ENCODE measurements at regions not wholly inside any gene's neighbourhood (a gene's known extent, or its start where the extent isn't known, plus 50 kb on each side); places are given as distances from the start of the nearest gene placed in this dataset.
"Not testable (repeated sequence)": the region's sequence is repeated elsewhere in the genome, so short reads cannot be mapped to it uniquely, and the experiment has no call there.

GRCh38 chr21:14677639-14678179, 131.6 kb upstream of the SAMSN1 start:
- H3K4me3 ChIP-seq (ENCODE audit: insufficient read depth, low read depth, low read length, poor library complexity, severe bottlenecking), result no peak overlapping the region
- no peaks in the 10 kb centered on the region for H3K9me3 ChIP-seq (ENCODE audit: control insufficient read depth, low read length)
- DNase-seq, result no peak
- H3K27me3 ChIP-seq (replicated peaks; ENCODE audit: control insufficient read depth, insufficient read depth, low read length, poor library complexity, severe bottlenecking), result no peaks in the 10 kb centered on the region
- H3K4me1 ChIP-seq (ENCODE audit: control insufficient read depth, insufficient read depth, low read length, poor library complexity, severe bottlenecking), result peaks cover 14% of the 10 kb centered on the region
- no peak overlapping the region for H3K27ac ChIP-seq (ENCODE audit: insufficient read depth, low read length, poor library complexity, severe bottlenecking)
- H3K36me3 ChIP-seq (ENCODE audit: control insufficient read depth, insufficient read depth, low read length), result no peaks in the 10 kb centered on the region

GRCh38 chr21:14677013-14677412, 130.9 kb upstream of the SAMSN1 start:
- Histone ChIP-seq H3K9me3 (ENCODE audit: control insufficient read depth, low read length) (no peaks in the 10 kb centered on the region), H3K4me1 (ENCODE audit: control insufficient read depth, insufficient read depth, low read length, poor library complexity, severe bottlenecking) (peaks cover 14% of the 10 kb centered on the region), H3K27me3 (replicated peaks; ENCODE audit: control insufficient read depth, insufficient read depth, low read length, poor library complexity, severe bottlenecking) (no peaks in the 10 kb centered on the region), H3K4me3 (ENCODE audit: insufficient read depth, low read depth, low read length, poor library complexity, severe bottlenecking) (no peak overlapping the region), H3K27ac (ENCODE audit: insufficient read depth, low read length, poor library complexity, severe bottlenecking) (peak overlapping the region; percentile 74), H3K36me3 (ENCODE audit: control insufficient read depth, insufficient read depth, low read length) (no peaks in the 10 kb centered on the region)
- DNase-seq, result no peak

GRCh38 chr21:14675774-14676530, 129.8 kb upstream of the SAMSN1 start:
- Histone ChIP-seq H3K27me3 (replicated peaks; ENCODE audit: control insufficient read depth, insufficient read depth, low read length, poor library complexity, severe bottlenecking) (no peaks in the 10 kb centered on the region), H3K4me3 (ENCODE audit: insufficient read depth, low read depth, low read length, poor library complexity, severe bottlenecking) (peak overlapping the region; percentile 26), H3K27ac (ENCODE audit: insufficient read depth, low read length, poor library complexity, severe bottlenecking) (peak overlapping the region; percentile 74), H3K9me3 (ENCODE audit: control insufficient read depth, low read length) (no peaks in the 10 kb centered on the region), H3K4me1 (ENCODE audit: control insufficient read depth, insufficient read depth, low read length, poor library complexity, severe bottlenecking) (peaks cover 14% of the 10 kb centered on the region), H3K36me3 (ENCODE audit: control insufficient read depth, insufficient read depth, low read length) (no peaks in the 10 kb centered on the region)
- DNase-seq, result no peak

GRCh38 chr21:14673649-14674048, 127.5 kb upstream of the SAMSN1 start:
- no peaks in the 10 kb centered on the region for H3K27me3 ChIP-seq (replicated peaks; ENCODE audit: control insufficient read depth, insufficient read depth, low read length, poor library complexity, severe bottlenecking)
- no peaks in the 10 kb centered on the region for H3K36me3 ChIP-seq (ENCODE audit: control insufficient read depth, insufficient read depth, low read length)
- no peak for DNase-seq
- no peak overlapping the region for H3K4me3 ChIP-seq (ENCODE audit: insufficient read depth, low read depth, low read length, poor library complexity, severe bottlenecking)
- H3K4me1 ChIP-seq (ENCODE audit: control insufficient read depth, insufficient read depth, low read length, poor library complexity, severe bottlenecking), result peaks cover 14% of the 10 kb centered on the region
- H3K9me3 ChIP-seq (ENCODE audit: control insufficient read depth, low read length), result no peaks in the 10 kb centered on the region
- H3K27ac ChIP-seq (ENCODE audit: insufficient read depth, low read length, poor library complexity, severe bottlenecking), result no peak overlapping the region

GRCh38 chr21:14672466-14672865, 126.4 kb upstream of the SAMSN1 start:
- Histone ChIP-seq H3K27me3 (replicated peaks; ENCODE audit: control insufficient read depth, insufficient read depth, low read length, poor library complexity, severe bottlenecking) (no peaks in the 10 kb centered on the region), H3K4me1 (ENCODE audit: control insufficient read depth, insufficient read depth, low read length, poor library complexity, severe bottlenecking) (peaks cover 14% of the 10 kb centered on the region), H3K4me3 (ENCODE audit: insufficient read depth, low read depth, low read length, poor library complexity, severe bottlenecking) (no peak overlapping the region), H3K27ac (ENCODE audit: insufficient read depth, low read length, poor library complexity, severe bottlenecking) (no peak overlapping the region), H3K36me3 (ENCODE audit: control insufficient read depth, insufficient read depth, low read length) (no peaks in the 10 kb centered on the region), H3K9me3 (ENCODE audit: control insufficient read depth, low read length) (no peaks in the 10 kb centered on the region)
- DNase-seq, result no peak

GRCh38 chr21:14670409-14670808, 124.3 kb upstream of the SAMSN1 start:
- Histone ChIP-seq H3K36me3 (ENCODE audit: control insufficient read depth, insufficient read depth, low read length) (no peaks in the 10 kb centered on the region), H3K9me3 (ENCODE audit: control insufficient read depth, low read length) (no peaks in the 10 kb centered on the region), H3K4me1 (ENCODE audit: control insufficient read depth, insufficient read depth, low read length, poor library complexity, severe bottlenecking) (no peaks in the 10 kb centered on the region), H3K27ac (ENCODE audit: insufficient read depth, low read length, poor library complexity, severe bottlenecking) (no peak overlapping the region), H3K27me3 (replicated peaks; ENCODE audit: control insufficient read depth, insufficient read depth, low read length, poor library complexity, severe bottlenecking) (no peaks in the 10 kb centered on the region), H3K4me3 (ENCODE audit: insufficient read depth, low read depth, low read length, poor library complexity, severe bottlenecking) (no peak overlapping the region)
- no peak for DNase-seq

GRCh38 chr21:14669092-14669491, 123.0 kb upstream of the SAMSN1 start:
- DNase-seq, result not testable (repeated sequence)

GRCh38 chr21:14657241-14658008, 111.3 kb upstream of the SAMSN1 start:
- no peaks in the 10 kb centered on the region for H3K27me3 ChIP-seq (replicated peaks; ENCODE audit: control insufficient read depth, insufficient read depth, low read length, poor library complexity, severe bottlenecking)
- H3K9me3 ChIP-seq (ENCODE audit: control insufficient read depth, low read length), result no peaks in the 10 kb centered on the region
- H3K27ac ChIP-seq (ENCODE audit: insufficient read depth, low read length, poor library complexity, severe bottlenecking), result no peak overlapping the region
- H3K4me3 ChIP-seq (ENCODE audit: insufficient read depth, low read depth, low read length, poor library complexity, severe bottlenecking), result no peak overlapping the region
- DNase-seq, result no peak
- H3K36me3 ChIP-seq (ENCODE audit: control insufficient read depth, insufficient read depth, low read length), result no peaks in the 10 kb centered on the region
- H3K4me1 ChIP-seq (ENCODE audit: control insufficient read depth, insufficient read depth, low read length, poor library complexity, severe bottlenecking), result no peaks in the 10 kb centered on the region

More at GRCh38 chr21:14669092-14669491, 123.0 kb upstream of the SAMSN1 start:
- not testable (repeated sequence) for H3K27ac ChIP-seq (ENCODE audit: insufficient read depth, low read length, poor library complexity, severe bottlenecking); H3K4me1 ChIP-seq (ENCODE audit: control insufficient read depth, insufficient read depth, low read length, poor library complexity, severe bottlenecking); H3K27me3 ChIP-seq (replicated peaks; ENCODE audit: control insufficient read depth, insufficient read depth, low read length, poor library complexity, severe bottlenecking); H3K9me3 ChIP-seq (ENCODE audit: control insufficient read depth, low read length); H3K4me3 ChIP-seq (ENCODE audit: insufficient read depth, low read depth, low read length, poor library complexity, severe bottlenecking); H3K36me3 ChIP-seq (ENCODE audit: control insufficient read depth, insufficient read depth, low read length)

GRCh38 chr21:14646893-14647292, 100.8 kb upstream of the SAMSN1 start:
- Histone ChIP-seq H3K4me1 (ENCODE audit: control insufficient read depth, insufficient read depth, low read length, poor library complexity, severe bottlenecking) (no peaks in the 10 kb centered on the region), H3K4me3 (ENCODE audit: insufficient read depth, low read depth, low read length, poor library complexity, severe bottlenecking) (no peak overlapping the region), H3K27me3 (replicated peaks; ENCODE audit: control insufficient read depth, insufficient read depth, low read length, poor library complexity, severe bottlenecking) (no peaks in the 10 kb centered on the region), H3K36me3 (ENCODE audit: control insufficient read depth, insufficient read depth, low read length) (no peaks in the 10 kb centered on the region), H3K9me3 (ENCODE audit: control insufficient read depth, low read length) (peaks cover 7% of the 10 kb centered on the region), H3K27ac (ENCODE audit: insufficient read depth, low read length, poor library complexity, severe bottlenecking) (no peak overlapping the region)
- DNase-seq, result no peak

- no peaks in the 10 kb centered on the region for H3K36me3 ChIP-seq (ENCODE audit: control insufficient read depth, insufficient read depth, low read length)
- no peaks in the 10 kb centered on the region for H3K27me3 ChIP-seq (replicated peaks; ENCODE audit: control insufficient read depth, insufficient read depth, low read length, poor library complexity, severe bottlenecking)
- H3K4me1 ChIP-seq (ENCODE audit: control insufficient read depth, insufficient read depth, low read length, poor library complexity, severe bottlenecking), result no peaks in the 10 kb centered on the region
- no peak overlapping the region for H3K4me3 ChIP-seq (ENCODE audit: insufficient read depth, low read depth, low read length, poor library complexity, severe bottlenecking)
- DNase-seq, result no peak
- H3K9me3 ChIP-seq (ENCODE audit: control insufficient read depth, low read length), result peaks cover 7% of the 10 kb centered on the region
- no peak overlapping the region for H3K27ac ChIP-seq (ENCODE audit: insufficient read depth, low read length, poor library complexity, severe bottlenecking)
Observed at GRCh38 chr21:14645702-14646101, 99.6 kb upstream of the SAMSN1 start.

Data from effector memory CD4-positive, alpha-beta T cell (primary cell).